OCI-LY7 (cell line): ENCODE measurements at regions not wholly inside any gene's neighbourhood (a gene's known extent, or its start where the extent isn't known, plus 50 kb on each side); places are given as distances from the start of the nearest gene placed in this dataset.

ENCODE experiments used
- BruUV-seq: library from RNA; stranded (reverse); fragments of 400-500 nt; replicated peaks from 2 replicates; lab custom pipeline; 2021; lab: Mats Ljungman, UMichigan
- CTCF ChIA-PET: fragments of 300-600 bp; sonication (Branson Sonifier 250); formaldehyde crosslinking; loops from one replicate; lab custom pipeline; 2022; ENCODE audit warnings: antibody characterized with exemption; ENCODE audit not compliant: unreplicated experiment; lab: Charles Lee
- POLR2A ChIA-PET: fragments of 300-600 bp; sonication (Branson Sonifier 250); formaldehyde crosslinking; loops from one replicate; lab custom pipeline; 2022; ENCODE audit warnings: antibody characterized with exemption; lab: Charles Lee
- DNase-seq: peaks from one replicate; pipeline ENCODE4 v3.0.0-alpha.2; 2015; ENCODE audit warnings: low spot score
- H2AFZ ChIP-seq: fragments of 200-600 bp; sonication (generic), shearing (Covaris generic); 2 replicates; pipeline ENCODE4 v1.6.1; 2014; ENCODE audit warnings: mild to moderate bottlenecking, antibody characterized with exemption, low read length, moderate library complexity
- H3K27ac ChIP-seq: fragments of 200-600 bp; sonication (generic); 2 replicates; pipeline ENCODE4 v1.5.1; 2014; ENCODE audit warnings: mixed run types, low read depth, mild to moderate bottlenecking, moderate library complexity, low read length, inconsistent platforms; ENCODE audit not compliant: poor library complexity, severe bottlenecking
- H3K36me3 ChIP-seq: fragments of 200-600 bp; sonication (generic); 2 replicates; pipeline ENCODE4 v1.6.1; 2014; ENCODE audit warnings: mild to moderate bottlenecking, antibody characterized with exemption, low read length, moderate library complexity, mixed read lengths; ENCODE audit not compliant: insufficient read depth
- H3K4me1 ChIP-seq: fragments of 200-600 bp; sonication (generic); 2 replicates; pipeline ENCODE4 v1.5.1; 2014; ENCODE audit warnings: mild to moderate bottlenecking, low read length; ENCODE audit not compliant: insufficient read depth, poor library complexity, severe bottlenecking
- H3K4me2 ChIP-seq: fragments of 200-600 bp; sonication (generic); 2 replicates; pipeline ENCODE4 v1.6.1; 2014; ENCODE audit warnings: mild to moderate bottlenecking, low read length
- H3K4me3 ChIP-seq: fragments of 200-600 bp; sonication (generic); 2 replicates; pipeline ENCODE4 v1.5.1; 2014; ENCODE audit warnings: mild to moderate bottlenecking, low read depth, low read length; ENCODE audit not compliant: poor library complexity, severe bottlenecking
- H3K79me2 ChIP-seq: fragments of 200-600 bp; sonication (generic); 2 replicates; pipeline ENCODE4 v1.6.1; 2016; ENCODE audit warnings: low read depth, mild to moderate bottlenecking, low read length, moderate library complexity, mixed read lengths; ENCODE audit not compliant: insufficient read depth
- H3K9me2 ChIP-seq: fragments of 200-600 bp; sonication (generic); 2 replicates; pipeline ENCODE4 v1.6.1; 2016; ENCODE audit warnings: mild to moderate bottlenecking, low read length, mixed read lengths; ENCODE audit not compliant: insufficient read depth
- H3K9me3 ChIP-seq: fragments of 200-600 bp; sonication (generic); 2 replicates; pipeline ENCODE4 v1.6.1; 2014; ENCODE audit warnings: mild to moderate bottlenecking, mixed run types, low read length, mixed read lengths
- H4K20me1 ChIP-seq: fragments of 200-600 bp; sonication (generic); 2 replicates; pipeline ENCODE4 v1.6.1; 2014; ENCODE audit warnings: mild to moderate bottlenecking, antibody characterized with exemption, low read length, moderate library complexity, mixed read lengths; ENCODE audit not compliant: insufficient read depth
- EZH2phosphoT487 ChIP-seq: fragments of 200-600 bp; sonication (generic); IDR thresholded peaks from 2 replicates; pipeline ENCODE4 v1.6.1; 2018; ENCODE audit warnings: low read depth, borderline replicate concordance, mild to moderate bottlenecking, mixed run types, antibody characterized with exemption, low read length, moderate library complexity, mixed read lengths
- intact Hi-C: fragments of 100-400 bp; cut with micrococcal nuclease; formaldehyde crosslinking; loops from one replicate; pipeline ENCODE4 v1.10.0; 2022; ENCODE audit not compliant: unreplicated experiment
- TF ChIP-seq, protein P1 (sequence below): fragments of 200-600 bp; sonication (generic); conservative IDR thresholded peaks from 2 replicates; pipeline ENCODE4 v1.5.1; 2014; ENCODE audit warnings: mild to moderate bottlenecking, antibody characterized with exemption, low read length, moderate library complexity, mixed read lengths

DNA sequence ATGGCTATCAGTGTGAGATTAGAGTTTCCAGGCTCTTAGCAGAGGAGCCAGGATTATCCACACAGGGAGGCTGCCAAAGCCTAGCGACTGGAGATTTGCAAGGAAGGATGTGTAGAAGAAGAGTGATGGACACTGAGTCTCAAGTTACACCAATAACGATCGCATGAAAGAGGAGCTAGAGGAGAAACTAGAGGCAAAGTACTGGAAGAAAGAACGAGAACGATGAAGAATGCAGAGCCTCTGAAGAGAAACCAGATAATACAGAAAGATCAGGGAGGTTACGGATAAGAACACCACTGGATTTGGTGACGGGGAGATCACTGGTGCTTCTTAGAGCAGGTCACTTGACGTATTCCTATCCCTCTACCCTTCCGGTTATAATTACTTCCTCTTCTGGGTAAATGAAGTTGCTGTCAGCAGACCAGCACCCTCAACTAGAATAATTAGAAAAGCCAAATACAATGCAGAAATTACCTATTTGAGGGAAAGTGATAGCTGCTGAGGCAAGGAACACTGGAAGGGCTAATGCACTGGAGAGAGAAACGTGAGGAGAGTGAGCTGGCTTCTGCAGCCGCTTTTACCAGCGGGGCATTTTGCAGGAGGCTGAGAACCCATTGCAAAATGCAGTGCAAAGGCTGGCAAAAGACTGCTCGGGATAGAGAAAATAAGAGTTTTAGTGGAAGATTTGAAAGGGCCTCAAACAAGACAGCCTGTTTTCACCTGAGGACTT, 93.1 kb upstream of the HIF1A start:
- no peaks in the 10 kb centered on the region for H4K20me1 ChIP-seq
- ChIA-PET POLR2A (interaction anchor here (0.9 to 1.2 kb wide), 2 partner anchors 9 to 28 kb away, joined by 3 to 4 read pairs; no protein-coding TSS in a partner anchor), CTCF (no interaction called here)
- peaks cover 44% of the 10 kb centered on the region for H3K4me1 ChIP-seq
- H3K9me2 ChIP-seq = no peaks in the 10 kb centered on the region
- no peak overlapping the region for H3K4me3 ChIP-seq
- no peaks in the 10 kb centered on the region; the same call in 1 of the 2 replicates for H3K36me3 ChIP-seq
- DNase-seq = peak; percentile 19
- intact Hi-C loops = no loop called here
- H3K9me3 ChIP-seq = no peaks in the 10 kb centered on the region
- TF ChIP-seq EZH2phosphoT487 = no peak
- TF ChIP-seq, protein P1, sequence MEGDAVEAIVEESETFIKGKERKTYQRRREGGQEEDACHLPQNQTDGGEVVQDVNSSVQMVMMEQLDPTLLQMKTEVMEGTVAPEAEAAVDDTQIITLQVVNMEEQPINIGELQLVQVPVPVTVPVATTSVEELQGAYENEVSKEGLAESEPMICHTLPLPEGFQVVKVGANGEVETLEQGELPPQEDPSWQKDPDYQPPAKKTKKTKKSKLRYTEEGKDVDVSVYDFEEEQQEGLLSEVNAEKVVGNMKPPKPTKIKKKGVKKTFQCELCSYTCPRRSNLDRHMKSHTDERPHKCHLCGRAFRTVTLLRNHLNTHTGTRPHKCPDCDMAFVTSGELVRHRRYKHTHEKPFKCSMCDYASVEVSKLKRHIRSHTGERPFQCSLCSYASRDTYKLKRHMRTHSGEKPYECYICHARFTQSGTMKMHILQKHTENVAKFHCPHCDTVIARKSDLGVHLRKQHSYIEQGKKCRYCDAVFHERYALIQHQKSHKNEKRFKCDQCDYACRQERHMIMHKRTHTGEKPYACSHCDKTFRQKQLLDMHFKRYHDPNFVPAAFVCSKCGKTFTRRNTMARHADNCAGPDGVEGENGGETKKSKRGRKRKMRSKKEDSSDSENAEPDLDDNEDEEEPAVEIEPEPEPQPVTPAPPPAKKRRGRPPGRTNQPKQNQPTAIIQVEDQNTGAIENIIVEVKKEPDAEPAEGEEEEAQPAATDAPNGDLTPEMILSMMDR = no peak
- peak overlapping the region; percentile 49 for H3K4me2 ChIP-seq
- H3K79me2 ChIP-seq = no peaks in the 10 kb centered on the region
- no peak overlapping the region for H3K27ac ChIP-seq
- H2AFZ ChIP-seq = peak overlapping the region; percentile 91
- no TSS peak for BruUV-seq

DNA sequence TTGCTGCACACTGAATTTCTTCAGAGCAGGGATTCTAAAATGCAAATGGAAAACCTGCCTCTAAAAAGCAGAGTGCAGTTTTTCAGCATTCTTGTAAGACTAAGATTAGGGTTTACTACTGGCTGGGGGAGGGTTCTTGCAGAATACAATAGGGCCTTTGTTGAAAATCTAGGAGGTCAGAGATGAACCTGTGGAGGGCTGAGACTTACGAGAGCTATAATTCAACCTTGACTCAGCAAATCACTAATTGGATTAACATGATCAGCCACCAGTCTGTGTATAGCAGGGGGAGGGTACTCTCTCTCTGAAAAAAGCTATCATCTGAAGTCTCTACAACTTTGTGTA, 92.6 kb upstream of the HIF1A start:
- DNase-seq = no peak
- Histone ChIP-seq H3K9me3 (no peaks in the 10 kb centered on the region), H3K4me3 (no peak overlapping the region), H3K79me2 (no peaks in the 10 kb centered on the region), H3K4me1 (peaks cover 49% of the 10 kb centered on the region), H2AFZ (peak overlapping the region; percentile 91), H3K9me2 (no peaks in the 10 kb centered on the region), H3K27ac (no peak overlapping the region), H3K36me3 (no peaks in the 10 kb centered on the region; the same call in 1 of the 2 replicates), H4K20me1 (no peaks in the 10 kb centered on the region), H3K4me2 (peak overlapping the region; percentile 49)
- BruUV-seq = no TSS peak
- CTCF ChIA-PET = no interaction called here
- intact Hi-C loops = no loop called here
- TF ChIP-seq, protein P1 = no peak
- no peak for TF ChIP-seq EZH2phosphoT487
- POLR2A ChIA-PET = interaction anchor here (0.9 to 1.2 kb wide), 4 partner anchors 9 to 79 kb away, joined by 3 to 4 read pairs (median 3); no protein-coding TSS in a partner anchor

DNA sequence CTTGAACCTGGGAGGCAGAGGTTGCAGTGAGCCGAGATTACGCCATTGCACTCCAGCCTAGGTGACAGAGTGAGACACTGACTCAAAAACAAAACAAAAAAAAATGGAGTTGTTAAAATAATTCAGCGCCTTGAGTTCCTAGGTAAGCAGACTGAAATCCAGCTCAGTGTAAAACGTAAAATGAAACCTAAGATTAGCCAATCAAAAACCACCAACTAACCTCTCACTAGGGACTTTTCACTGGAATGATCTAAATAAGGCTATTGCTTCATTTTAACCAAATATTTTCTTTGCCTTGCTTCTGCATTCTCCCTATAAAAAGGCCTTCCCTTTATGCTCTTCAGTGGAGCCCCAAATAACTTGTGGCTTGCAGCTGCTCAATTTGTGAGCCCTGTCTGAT, 91.6 kb upstream of the HIF1A start:
- ChIA-PET CTCF (no interaction called here), POLR2A (interaction anchor here (0.9 to 1.2 kb wide), 3 partner anchors 13 to 78 kb away, joined by 3 to 4 read pairs (median 3); no protein-coding TSS in a partner anchor)
- no peaks in the 10 kb centered on the region; the same call in 1 of the 2 replicates for H3K36me3 ChIP-seq
- H3K27ac ChIP-seq = no peak overlapping the region
- intact Hi-C loops = no loop called here
- H4K20me1 ChIP-seq = no peaks in the 10 kb centered on the region
- H3K4me3 ChIP-seq = no peak overlapping the region
- H3K4me2 ChIP-seq = no peak overlapping the region
- H3K9me3 ChIP-seq = no peaks in the 10 kb centered on the region
- no peaks in the 10 kb centered on the region for H3K9me2 ChIP-seq
- no peaks in the 10 kb centered on the region for H3K79me2 ChIP-seq
- no peak for TF ChIP-seq EZH2phosphoT487
- TF ChIP-seq, protein P1 = no peak
- H3K4me1 ChIP-seq = peaks cover 54% of the 10 kb centered on the region
- H2AFZ ChIP-seq = no peak overlapping the region
- DNase-seq = no peak
- no TSS peak for BruUV-seq
